Glutamatergic neuron (in vitro differentiated cells): ENCODE measurements at regions not wholly inside any gene's neighbourhood (a gene's known extent, or its start where the extent isn't known, plus 50 kb on each side); places are given as distances from the start of the nearest gene placed in this dataset.

ENCODE experiments used
- DNase-seq: peaks from one replicate; pipeline ENCODE4 v3.0.0; 2022
- H3K27ac Mint-ChIP-seq: one replicate; pipeline ENCODE4 v1.8.0; 2020; ENCODE audit warnings: mild to moderate bottlenecking, mixed read lengths, inconsistent platforms; ENCODE audit not compliant: unreplicated experiment
- H3K27me3 Mint-ChIP-seq: one replicate; pipeline ENCODE4 v1.8.0; 2020; ENCODE audit warnings: mild to moderate bottlenecking, moderate library complexity, mixed read lengths, inconsistent platforms; ENCODE audit not compliant: unreplicated experiment
- H3K36me3 Mint-ChIP-seq: one replicate; pipeline ENCODE4 v1.8.0; 2020; ENCODE audit warnings: mild to moderate bottlenecking, mixed read lengths, inconsistent platforms; ENCODE audit not compliant: unreplicated experiment
- H3K4me1 Mint-ChIP-seq: one replicate; pipeline ENCODE4 v1.8.0; 2020; ENCODE audit warnings: mild to moderate bottlenecking, low read depth, mixed read lengths, inconsistent platforms; ENCODE audit not compliant: unreplicated experiment
- H3K4me3 Mint-ChIP-seq: one replicate; pipeline ENCODE4 v1.8.0; 2020; ENCODE audit warnings: mild to moderate bottlenecking, mixed read lengths, inconsistent platforms; ENCODE audit not compliant: unreplicated experiment
- H3K9me3 Mint-ChIP-seq: one replicate; pipeline ENCODE4 v1.8.0; 2020; ENCODE audit warnings: mild to moderate bottlenecking, moderate library complexity, mixed read lengths, inconsistent platforms; ENCODE audit not compliant: unreplicated experiment
- CTCF ChIP-seq: fragments of 200-600 bp; sonication (generic); IDR thresholded peaks from one replicate; pipeline ENCODE4 v1.5.0; 2021; ENCODE audit not compliant: partially characterized antibody, unreplicated experiment

DNA sequence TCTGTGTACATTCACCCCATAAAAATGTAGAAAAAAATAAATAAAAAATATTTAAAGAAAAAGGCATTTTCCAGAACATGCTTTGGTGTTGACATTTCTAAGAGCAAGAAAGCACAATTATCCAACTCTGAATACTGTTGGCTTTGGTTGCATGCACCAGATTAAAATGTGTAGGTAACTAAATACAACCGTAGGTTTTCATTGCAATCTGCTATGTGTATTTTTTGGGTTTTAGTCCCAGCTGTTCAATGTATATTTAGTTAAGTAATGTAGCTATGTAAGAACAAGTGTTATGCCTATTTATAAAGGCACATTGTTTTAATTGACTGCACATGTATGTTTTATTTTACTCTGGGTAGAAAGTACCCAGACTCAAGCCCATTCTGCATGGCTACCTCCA is 108.1 kb upstream of the PAQR3 start:
- TF ChIP-seq CTCF, result no peak
- DNase-seq, result no peak
- H3K4me3 Mint-ChIP-seq, result no peak overlapping the region

GRCh38 chr4:79046016-79046592 is 106.9 kb upstream of the PAQR3 start:
- Mint-ChIP-seq H3K36me3 (no peaks in the 10 kb centered on the region), H3K4me1 (peaks cover 66% of the 10 kb centered on the region), H3K27ac (peak overlapping the region; percentile 69), H3K9me3 (peaks cover 19% of the 10 kb centered on the region), H3K27me3 (peaks cover 6% of the 10 kb centered on the region), H3K4me3 (peak overlapping the region; percentile 4)
- no peak for TF ChIP-seq CTCF
- no peak for DNase-seq

More for the DNA sequence above, 108.1 kb upstream of the PAQR3 start:
- Mint-ChIP-seq H3K9me3 (peaks cover 19% of the 10 kb centered on the region), H3K36me3 (no peaks in the 10 kb centered on the region), H3K4me1 (peaks cover 71% of the 10 kb centered on the region), H3K27me3 (peaks cover 6% of the 10 kb centered on the region), H3K27ac (no peak overlapping the region)

DNA sequence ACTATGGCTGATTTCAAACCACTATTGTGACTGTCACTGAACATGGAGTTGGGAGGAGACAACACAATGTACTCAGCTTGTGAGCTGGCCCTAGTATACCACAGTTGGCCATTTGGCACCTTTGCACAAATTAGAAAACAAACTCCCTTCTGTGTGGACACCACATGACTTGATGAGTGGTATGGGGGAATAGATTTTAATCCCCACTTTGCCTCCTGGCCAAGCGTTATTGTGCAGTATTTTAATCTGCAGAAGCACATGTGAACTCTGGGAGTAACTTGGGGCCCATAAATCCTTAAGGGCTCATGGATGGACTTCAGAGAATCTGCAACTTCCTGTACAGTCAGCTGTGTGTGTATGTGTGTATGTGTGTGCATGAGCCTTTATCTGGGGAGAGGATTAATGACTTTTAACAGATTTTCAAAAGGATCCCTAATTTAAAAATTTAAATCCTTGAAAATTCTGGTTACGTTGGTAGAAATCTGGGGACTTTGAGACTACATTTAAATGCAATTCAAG is 105.0 kb upstream of the PAQR3 start:
- Mint-ChIP-seq H3K27me3 (no peaks in the 10 kb centered on the region), H3K27ac (peak overlapping the region; percentile 94), H3K36me3 (no peaks in the 10 kb centered on the region), H3K4me3 (peak overlapping the region; percentile 69), H3K4me1 (peaks cover 49% of the 10 kb centered on the region), H3K9me3 (peaks cover 8% of the 10 kb centered on the region)
- DNase-seq, result no peak
- no peak for TF ChIP-seq CTCF

GRCh38 chr4:79043138-79043537 is 103.9 kb upstream of the PAQR3 start:
- Mint-ChIP-seq H3K27ac (peak overlapping the region; percentile 94), H3K4me1 (peaks cover 39% of the 10 kb centered on the region), H3K4me3 (peak overlapping the region; percentile 69), H3K9me3 (peaks cover 8% of the 10 kb centered on the region), H3K27me3 (no peaks in the 10 kb centered on the region), H3K36me3 (no peaks in the 10 kb centered on the region)
- no peak for DNase-seq
- TF ChIP-seq CTCF, result no peak

GRCh38 chr4:79042079-79042674 is 102.9 kb upstream of the PAQR3 start:
- H3K36me3 Mint-ChIP-seq, result no peaks in the 10 kb centered on the region
- no peak overlapping the region for H3K27ac Mint-ChIP-seq
- peak; percentile 56 for TF ChIP-seq CTCF
- peaks cover 8% of the 10 kb centered on the region for H3K9me3 Mint-ChIP-seq
- no peak for DNase-seq
- H3K4me1 Mint-ChIP-seq, result peaks cover 39% of the 10 kb centered on the region
- H3K27me3 Mint-ChIP-seq, result no peaks in the 10 kb centered on the region
- H3K4me3 Mint-ChIP-seq, result no peak overlapping the region
